Sigmoid colon (tissue), 4 donors: ENCODE measurements at regions not wholly inside any gene's neighbourhood (a gene's known extent, or its start where the extent isn't known, plus 50 kb on each side); places are given as distances from the start of the nearest gene placed in this dataset.

Experiments used
- EP300 ChIP-seq, 4 donors: sonication (generic); formaldehyde crosslinking; IDR thresholded peaks; one replicate each; pipeline ENCODE4 v1.6.1; 2017; ENCODE audit warnings: antibody characterized with exemption in 4 of 4
- POLR2A ChIP-seq, 2 donors: fragments of 450-650 bp; IDR thresholded peaks; one replicate each; pipeline ENCODE4 v1.6.1; 2016; ENCODE audit warnings: antibody characterized with exemption in 2 of 2, mild to moderate bottlenecking in 2 of 2, moderate library complexity in 2 of 2
- POLR2AphosphoS5 ChIP-seq, 4 donors: sonication (generic); formaldehyde crosslinking; IDR thresholded peaks; one replicate each; pipeline ENCODE4 v1.6.1; 2017; ENCODE audit warnings: antibody characterized with exemption in 4 of 4
- TF ChIP-seq, protein P1 (sequence below), 4 experiments: fragments of 450-650 bp in 3 of 4; fragments of 200-600 bp in 1 of 4; IDR thresholded peaks; one replicate each; pipeline ENCODE4 v1.5.1; 2016 to 2019; ENCODE audit warnings: antibody characterized with exemption in 4 of 4, mild to moderate bottlenecking in 3 of 4, moderate library complexity in 2 of 4

DNA sequence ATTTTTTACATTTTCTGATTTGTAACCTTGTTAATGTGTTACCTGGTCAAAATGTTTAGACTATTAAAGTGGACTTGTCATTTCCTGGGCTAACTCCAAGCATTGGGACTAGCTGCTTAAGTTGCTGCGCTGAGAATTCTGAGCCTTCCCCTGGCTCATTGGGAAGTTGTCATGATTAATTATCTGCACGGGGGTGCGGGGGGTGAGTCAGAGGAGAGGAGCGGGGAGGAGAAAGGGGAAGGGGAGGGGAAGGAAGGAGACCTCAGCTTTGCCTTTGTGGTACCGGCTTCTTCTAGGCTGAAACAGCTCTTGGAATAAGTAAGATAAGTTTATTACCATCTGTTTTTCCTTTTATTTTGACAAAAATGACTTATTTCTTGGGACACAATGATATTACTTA, 52.9 kb upstream of the APCDD1 start:
- TF ChIP-seq, protein P1, sequence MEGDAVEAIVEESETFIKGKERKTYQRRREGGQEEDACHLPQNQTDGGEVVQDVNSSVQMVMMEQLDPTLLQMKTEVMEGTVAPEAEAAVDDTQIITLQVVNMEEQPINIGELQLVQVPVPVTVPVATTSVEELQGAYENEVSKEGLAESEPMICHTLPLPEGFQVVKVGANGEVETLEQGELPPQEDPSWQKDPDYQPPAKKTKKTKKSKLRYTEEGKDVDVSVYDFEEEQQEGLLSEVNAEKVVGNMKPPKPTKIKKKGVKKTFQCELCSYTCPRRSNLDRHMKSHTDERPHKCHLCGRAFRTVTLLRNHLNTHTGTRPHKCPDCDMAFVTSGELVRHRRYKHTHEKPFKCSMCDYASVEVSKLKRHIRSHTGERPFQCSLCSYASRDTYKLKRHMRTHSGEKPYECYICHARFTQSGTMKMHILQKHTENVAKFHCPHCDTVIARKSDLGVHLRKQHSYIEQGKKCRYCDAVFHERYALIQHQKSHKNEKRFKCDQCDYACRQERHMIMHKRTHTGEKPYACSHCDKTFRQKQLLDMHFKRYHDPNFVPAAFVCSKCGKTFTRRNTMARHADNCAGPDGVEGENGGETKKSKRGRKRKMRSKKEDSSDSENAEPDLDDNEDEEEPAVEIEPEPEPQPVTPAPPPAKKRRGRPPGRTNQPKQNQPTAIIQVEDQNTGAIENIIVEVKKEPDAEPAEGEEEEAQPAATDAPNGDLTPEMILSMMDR (IDR thresholded peaks at IDR 0.05) = no peak
- TF ChIP-seq POLR2AphosphoS5 (IDR thresholded peaks at IDR 0.05) = no peak
- no peak for TF ChIP-seq POLR2A (IDR thresholded peaks at IDR 0.05)
- no peak for TF ChIP-seq EP300 (IDR thresholded peaks at IDR 0.05)
